Neuronal stem cell (in vitro differentiated cells): ENCODE measurements at regions not wholly inside any gene's neighbourhood (a gene's known extent, or its start where the extent isn't known, plus 50 kb on each side); places are given as distances from the start of the nearest gene placed in this dataset.

Experiments used
- DNase-seq: peaks from one replicate; pipeline ENCODE4 v3.0.0-alpha.2; 2013; ENCODE audit warnings: low spot score
- H2AFZ ChIP-seq: one replicate; pipeline ENCODE4 v1.6.1; 2013; ENCODE audit warnings: mild to moderate bottlenecking, low read length, inconsistent platforms
- H2AK5ac ChIP-seq: 2 replicates; pipeline ENCODE4 v1.6.1; 2013; ENCODE audit warnings: low read depth, mild to moderate bottlenecking, inconsistent platforms, low read length, moderate library complexity, mixed read lengths
- H2BK120ac ChIP-seq: 2 replicates; pipeline ENCODE4 v1.6.1; 2013; ENCODE audit warnings: low read depth, mild to moderate bottlenecking, inconsistent platforms, low read length, moderate library complexity, mixed read lengths
- H2BK12ac ChIP-seq: one replicate; pipeline ENCODE4 v1.6.1; 2013; ENCODE audit warnings: low read length, inconsistent platforms
- H2BK15ac ChIP-seq: 2 replicates; pipeline ENCODE4 v1.6.1; 2013; ENCODE audit warnings: mild to moderate bottlenecking, low read length, inconsistent platforms, mixed read lengths
- H2BK5ac ChIP-seq: one replicate; pipeline ENCODE4 v1.6.1; 2013; ENCODE audit warnings: inconsistent platforms, mild to moderate bottlenecking, low read length, moderate library complexity
- H3K14ac ChIP-seq: one replicate; pipeline ENCODE4 v1.6.1; 2013; ENCODE audit warnings: low read length, inconsistent platforms
- H3K18ac ChIP-seq: 2 replicates; pipeline ENCODE4 v1.6.1; 2013; ENCODE audit warnings: low read length, inconsistent platforms
- H3K23ac ChIP-seq: 2 replicates; pipeline ENCODE4 v1.6.1; 2013; ENCODE audit warnings: low read depth, mild to moderate bottlenecking, mixed read lengths, low read length, inconsistent platforms; ENCODE audit not compliant: poor library complexity
- H3K27ac ChIP-seq: replicated peaks from 3 replicates; pipeline ENCODE4 v1.5.1; 2013; ENCODE audit warnings: low read length, inconsistent platforms
- H3K27me3 ChIP-seq, 3 experiments: 2 replicates each; pipeline ENCODE4 v1.6.1; 2013; ENCODE audit warnings: low read length in 3 of 3, mild to moderate bottlenecking in 2 of 3, inconsistent platforms in 1 of 3, low read depth in 1 of 3, mixed read lengths in 1 of 3, moderate library complexity in 1 of 3; ENCODE audit not compliant: control insufficient read depth in 3 of 3, insufficient read depth in 3 of 3
- H3K36me3 ChIP-seq, 2 donors: replicated peaks in 1 of 2; 2 replicates each; pipeline ENCODE4 v1.6.1; 2013; ENCODE audit warnings: low read length in 2 of 2; ENCODE audit not compliant: control insufficient read depth in 2 of 2, insufficient read depth in 2 of 2
- H3K4ac ChIP-seq: 2 replicates; pipeline ENCODE4 v1.6.1; 2013; ENCODE audit warnings: inconsistent platforms, mild to moderate bottlenecking, low read length, moderate library complexity
- H3K4me1 ChIP-seq, 2 donors: 1 replicate in 1 of 2; 2 replicates in 1 of 2; pipeline ENCODE4 v1.6.1; 2013; ENCODE audit warnings: low read length in 2 of 2, low read depth in 1 of 2; ENCODE audit not compliant: control insufficient read depth in 2 of 2, insufficient read depth in 1 of 2
- H3K4me2 ChIP-seq: one replicate; pipeline ENCODE4 v1.6.1; 2013; ENCODE audit warnings: mild to moderate bottlenecking, low read length, inconsistent platforms; ENCODE audit not compliant: insufficient read depth, poor library complexity, severe bottlenecking
- H3K4me3 ChIP-seq, 2 donors: 2 replicates each; pipeline ENCODE4 v1.5.1; 2013; ENCODE audit warnings: low read length in 2 of 2, mild to moderate bottlenecking in 2 of 2, inconsistent platforms in 1 of 2, moderate library complexity in 1 of 2
- H3K79me1 ChIP-seq: one replicate; pipeline ENCODE4 v1.6.1; 2013; ENCODE audit warnings: low read depth, mild to moderate bottlenecking, inconsistent platforms, low read length, moderate library complexity
- H3K9ac ChIP-seq: one replicate; pipeline ENCODE4 v1.6.1; 2013; ENCODE audit warnings: mild to moderate bottlenecking, low read depth, low read length, inconsistent platforms; ENCODE audit not compliant: poor library complexity
- H3K9me3 ChIP-seq, 2 donors: replicated peaks in 1 of 2; 2 replicates each; pipeline versions ENCODE3 to v1.6.1; 2013; ENCODE audit warnings: low read length in 2 of 2, mild to moderate bottlenecking in 2 of 2, inconsistent platforms in 1 of 2, low read depth in 1 of 2, mixed read lengths in 1 of 2, moderate library complexity in 1 of 2; ENCODE audit not compliant: control insufficient read depth in 2 of 2, insufficient read depth in 1 of 2
- H4K8ac ChIP-seq: one replicate; pipeline ENCODE4 v1.6.1; 2013; ENCODE audit warnings: low read depth, mild to moderate bottlenecking, inconsistent platforms, low read length, moderate library complexity
- H4K91ac ChIP-seq: one replicate; pipeline ENCODE4 v1.6.1; 2013; ENCODE audit warnings: low read length, low read depth, mild to moderate bottlenecking, inconsistent platforms; ENCODE audit not compliant: poor library complexity
- WGBS, 2 donors: extraction: QIAGEN DNeasy Blood & Tissue Kit; methylation state at CpG; one replicate each; pipeline ENCODE4 v1.1.7; 2013; ENCODE audit warnings: missing lambda C conversion rate in 2 of 2, mixed read lengths in 1 of 2; ENCODE audit not compliant: insufficient read length in 2 of 2, insufficient replicate concordance in 1 of 2; ENCODE audit errors: extremely low coverage in 2 of 2; 5-methylcytosine and 5-hydroxymethylcytosine counted together

DNA sequence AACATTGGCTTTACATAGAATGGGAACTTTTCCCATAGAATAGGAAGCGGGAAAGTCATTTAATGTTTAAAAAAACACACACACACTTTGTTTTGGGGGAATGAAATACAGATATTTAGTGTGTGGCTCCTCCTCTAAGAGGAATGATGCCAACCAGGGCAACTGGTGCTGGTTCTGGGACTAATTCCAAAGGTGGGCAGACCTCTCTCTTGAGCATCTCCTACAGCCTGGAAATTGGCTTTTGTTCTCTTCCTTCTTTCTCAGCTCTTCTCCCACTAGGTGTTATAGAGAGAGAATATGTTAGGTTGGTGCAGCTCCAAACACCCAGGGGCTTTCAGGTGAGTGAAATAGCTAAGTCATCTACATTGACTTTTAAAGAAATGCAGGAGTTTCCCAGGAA lies 190.1 kb downstream of the RAD51AP2 start:
- no peak overlapping the region for H3K9ac ChIP-seq
- no CpG with 5 or more reads among the region's 1 CpG for WGBS, 2 donors

DNA sequence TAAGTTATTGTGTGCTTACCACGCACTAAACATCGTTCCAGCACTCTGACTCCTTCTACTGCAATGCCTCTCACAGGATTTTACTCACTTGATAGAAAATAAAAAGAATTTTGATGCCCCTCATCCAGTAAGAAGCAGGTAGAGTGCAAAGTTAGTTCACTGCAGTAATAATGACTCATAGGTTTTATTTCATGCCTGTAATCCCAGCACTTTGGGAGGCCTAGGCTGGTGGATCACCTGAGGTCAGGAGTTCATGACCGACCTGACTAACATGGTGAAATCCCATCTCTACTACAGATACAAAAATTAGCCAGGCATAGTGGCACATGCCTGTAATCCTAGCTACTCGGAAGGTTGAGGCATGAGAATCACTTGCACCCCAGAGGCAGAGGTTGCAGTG lies 190.6 kb downstream of the RAD51AP2 start:
- H3K79me1 ChIP-seq, result no peaks in the 10 kb centered on the region
- H2BK15ac ChIP-seq, result no peak overlapping the region
- no peak overlapping the region for H3K4ac ChIP-seq
- H2AK5ac ChIP-seq, result no peak overlapping the region
- no peaks in the 10 kb centered on the region for H3K4me1 ChIP-seq
- no peak overlapping the region for H3K27ac ChIP-seq
- H2BK5ac ChIP-seq, result no peak overlapping the region
- no peak overlapping the region for H4K91ac ChIP-seq
- no peaks in the 10 kb centered on the region for H3K36me3 ChIP-seq
- no peak overlapping the region for H2BK120ac ChIP-seq
- H3K18ac ChIP-seq, result no peak overlapping the region
- H3K27me3 ChIP-seq, result no peaks in the 10 kb centered on the region
- H3K4me3 ChIP-seq, result no peak overlapping the region
- H4K8ac ChIP-seq, result no peak overlapping the region
- H2BK12ac ChIP-seq, result no peak overlapping the region
- no CpG with 5 or more reads among the region's 4 CpGs for WGBS, 2 donors
- no peak overlapping the region for H2AFZ ChIP-seq
- H3K23ac ChIP-seq, result no peak overlapping the region
- H3K4me2 ChIP-seq, result no peak overlapping the region
- H3K9ac ChIP-seq, result no peak overlapping the region
- no peak for DNase-seq
- no peaks in the 10 kb centered on the region for H3K9me3 ChIP-seq
- H3K14ac ChIP-seq, result no peak overlapping the region

More for the DNA sequence above, 190.1 kb downstream of the RAD51AP2 start:
- Histone ChIP-seq H3K27me3 (no peaks in the 10 kb centered on the region), H3K4me2 (no peak overlapping the region), H3K79me1 (no peaks in the 10 kb centered on the region), H2AK5ac (no peak overlapping the region), H2BK15ac (no peak overlapping the region), H4K91ac (no peak overlapping the region), H3K23ac (no peak overlapping the region), H4K8ac (no peak overlapping the region), H2BK120ac (no peak overlapping the region), H3K4ac (no peak overlapping the region), H3K4me1 (no peaks in the 10 kb centered on the region), H3K14ac (no peak overlapping the region), H2AFZ (no peak overlapping the region), H3K9me3 (no peaks in the 10 kb centered on the region), H3K36me3 (no peaks in the 10 kb centered on the region), H2BK12ac (no peak overlapping the region), H2BK5ac (no peak overlapping the region), H3K27ac (no peak overlapping the region), H3K18ac (no peak overlapping the region), H3K4me3 (no peak overlapping the region)
- no peak for DNase-seq

DNA sequence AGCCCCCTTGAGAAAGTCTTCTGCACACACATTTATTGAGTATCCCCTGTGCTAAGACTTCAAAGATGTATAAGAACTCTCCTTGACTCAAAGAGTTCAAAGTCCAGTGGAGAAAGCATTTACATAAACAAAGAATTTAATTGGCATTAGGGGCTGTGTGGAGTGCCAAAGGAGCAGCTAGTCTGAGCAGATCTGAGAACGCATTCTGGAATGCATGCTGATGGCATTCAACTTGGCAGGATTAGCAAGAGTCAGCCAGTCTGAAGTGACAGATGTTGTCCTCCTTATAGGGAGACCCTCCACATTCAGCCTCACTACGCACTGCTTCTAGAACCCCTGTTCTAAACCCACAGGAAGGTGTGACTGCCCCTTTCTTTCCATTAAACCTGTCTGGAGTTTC lies 191.5 kb downstream of the RAD51AP2 start:
- H2AFZ ChIP-seq, result no peak overlapping the region
- WGBS, 2 donors, result no CpG with 5 or more reads among the region's 2 CpGs

DNA sequence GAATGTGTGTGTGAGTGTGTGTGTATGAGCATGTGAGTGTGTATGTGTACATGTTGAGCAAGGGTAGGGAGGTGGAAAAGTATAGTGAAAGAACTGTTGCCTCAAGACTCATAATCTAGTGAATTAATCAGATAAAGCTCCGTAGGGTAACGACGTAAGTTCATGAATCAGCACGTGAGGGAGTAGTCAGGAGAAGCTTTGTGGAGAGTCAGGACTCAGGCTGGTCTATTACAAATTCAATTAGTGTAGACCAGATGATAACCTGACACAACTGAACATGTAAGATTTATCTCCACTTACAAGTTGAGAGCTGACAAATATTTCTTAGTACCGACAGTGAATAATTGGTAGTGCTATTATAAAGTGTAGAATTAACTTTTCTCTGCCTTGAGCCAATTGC lies 194.5 kb downstream of the RAD51AP2 start:
- Histone ChIP-seq H3K4ac (no peak overlapping the region), H2AFZ (no peak overlapping the region)

More for the DNA sequence above, 191.5 kb downstream of the RAD51AP2 start:
- no peak overlapping the region for H3K9ac ChIP-seq
- no peaks in the 10 kb centered on the region for H3K36me3 ChIP-seq
- no peak overlapping the region for H2BK15ac ChIP-seq
- no peaks in the 10 kb centered on the region for H3K9me3 ChIP-seq
- H3K79me1 ChIP-seq, result no peaks in the 10 kb centered on the region
- no peak for DNase-seq
- no peak overlapping the region for H2BK5ac ChIP-seq
- H2BK12ac ChIP-seq, result no peak overlapping the region
- H2BK120ac ChIP-seq, result no peak overlapping the region
- no peak overlapping the region for H4K91ac ChIP-seq
- H3K4me2 ChIP-seq, result no peak overlapping the region
- no peak overlapping the region for H3K14ac ChIP-seq
- no peak overlapping the region for H4K8ac ChIP-seq
- no peak overlapping the region for H3K4ac ChIP-seq
- H3K23ac ChIP-seq, result no peak overlapping the region
- no peak overlapping the region for H2AK5ac ChIP-seq
- H3K4me1 ChIP-seq, result no peaks in the 10 kb centered on the region
- H3K27me3 ChIP-seq, result no peaks in the 10 kb centered on the region
- no peak overlapping the region for H3K27ac ChIP-seq
- H3K18ac ChIP-seq, result no peak overlapping the region
- H3K4me3 ChIP-seq, result no peak overlapping the region

More for the DNA sequence above, 194.5 kb downstream of the RAD51AP2 start:
- H3K18ac ChIP-seq, result no peak overlapping the region
- H3K4me3 ChIP-seq, result no peak overlapping the region
- no peak overlapping the region for H2BK120ac ChIP-seq
- H3K9me3 ChIP-seq, result no peaks in the 10 kb centered on the region
- no peaks in the 10 kb centered on the region for H3K79me1 ChIP-seq
- no peak overlapping the region for H4K91ac ChIP-seq
- no CpG with 5 or more reads among the region's 5 CpGs for WGBS, 2 donors
- no peak overlapping the region for H2BK5ac ChIP-seq
- no peak overlapping the region for H3K14ac ChIP-seq
- H3K23ac ChIP-seq, result no peak overlapping the region
- no peaks in the 10 kb centered on the region for H3K27me3 ChIP-seq
- H3K36me3 ChIP-seq, result no peaks in the 10 kb centered on the region
- no peak overlapping the region for H2AK5ac ChIP-seq
- no peak overlapping the region for H3K27ac ChIP-seq
- H3K9ac ChIP-seq, result no peak overlapping the region
- H3K4me2 ChIP-seq, result no peak overlapping the region
- H4K8ac ChIP-seq, result no peak overlapping the region
- no peak for DNase-seq
- no peak overlapping the region for H2BK12ac ChIP-seq
- no peak overlapping the region for H2BK15ac ChIP-seq
- no peaks in the 10 kb centered on the region for H3K4me1 ChIP-seq
